Thyroid gland (tissue), 4 donors: ENCODE measurements at regions not wholly inside any gene's neighbourhood (a gene's known extent, or its start where the extent isn't known, plus 50 kb on each side); places are given as distances from the start of the nearest gene placed in this dataset.

Source experiments
- DNase-seq, 2 donors: peaks; one replicate each; pipeline ENCODE4 v3.0.0-alpha.2; 2019
- H3K27ac ChIP-seq, 3 donors: fragments of 200-600 bp; sonication (generic); 1 replicate in 2 of 3; 2 replicates in 1 of 3; pipeline ENCODE4 v1.5.1; 2016 to 2019; ENCODE audit warnings: mild to moderate bottlenecking in 1 of 3, moderate library complexity in 1 of 3
- H3K27me3 ChIP-seq: fragments of 200-600 bp; sonication (generic); one replicate; pipeline ENCODE4 v1.5.1; 2019
- H3K36me3 ChIP-seq, 2 donors: fragments of 200-600 bp; sonication (generic); one replicate each; pipeline ENCODE4 v1.5.1; 2016 to 2019
- H3K4me1 ChIP-seq, 2 donors: fragments of 200-600 bp; sonication (generic); one replicate each; pipeline ENCODE4 v1.5.1; 2017 to 2019
- H3K4me3 ChIP-seq, 3 donors: fragments of 200-600 bp; sonication (generic); replicated peaks in 1 of 3; 1 replicate in 2 of 3; 2 replicates in 1 of 3; pipeline ENCODE4 v1.5.1; 2016; ENCODE audit warnings: mild to moderate bottlenecking in 1 of 3
- H3K9me3 ChIP-seq: fragments of 200-600 bp; sonication (generic); one replicate; pipeline ENCODE4 v1.5.1; 2017
- POLR2A ChIP-seq, 2 donors: fragments of 450-650 bp; IDR thresholded peaks; one replicate each; pipeline ENCODE4 v1.6.1; 2017; ENCODE audit warnings: antibody characterized with exemption in 2 of 2, mild to moderate bottlenecking in 2 of 2, moderate library complexity in 1 of 2
- WGBS, 2 donors: methylation state at CpG; one replicate each; pipeline ENCODE4 v1.1.5; 2017; 5-methylcytosine and 5-hydroxymethylcytosine counted together
- intact Hi-C: fragments of 100-400 bp; cut with DNase I; formaldehyde crosslinking; loops from one replicate; pipeline ENCODE4 v1.15.1; 2023
- TF ChIP-seq, protein P1 (sequence below), 6 experiments: fragments of 200-600 bp in 3 of 6; fragments of 450-650 bp in 3 of 6; sonication (generic) in 3 of 6; IDR thresholded peaks; one replicate each; pipeline ENCODE4 v1.5.1; 2016 to 2019; ENCODE audit warnings: antibody characterized with exemption in 6 of 6, mild to moderate bottlenecking in 2 of 6, inconsistent platforms in 1 of 6, moderate library complexity in 1 of 6

DNA sequence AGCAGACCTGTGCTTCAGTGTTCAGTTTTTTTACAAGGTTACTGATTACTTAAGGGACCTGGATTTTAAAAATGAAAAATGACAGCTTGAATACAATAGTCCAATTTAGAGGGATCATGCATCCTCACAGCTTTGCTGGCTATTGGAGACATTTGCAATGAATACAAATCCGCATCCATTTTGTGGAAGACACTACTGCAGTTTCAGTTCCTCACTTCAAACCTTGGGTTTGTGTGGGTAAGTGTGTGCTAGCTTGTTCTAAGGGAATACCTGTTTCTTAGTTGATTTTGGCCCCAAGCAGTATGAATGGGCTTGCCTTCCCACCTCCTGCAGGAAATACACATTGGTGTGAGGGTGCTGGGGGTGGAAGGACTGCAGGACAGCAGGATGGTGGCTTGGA is 222.4 kb downstream of the OLFM4 start:
- TF ChIP-seq POLR2A (IDR thresholded peaks at IDR 0.05): no peak
- TF ChIP-seq, protein P1, sequence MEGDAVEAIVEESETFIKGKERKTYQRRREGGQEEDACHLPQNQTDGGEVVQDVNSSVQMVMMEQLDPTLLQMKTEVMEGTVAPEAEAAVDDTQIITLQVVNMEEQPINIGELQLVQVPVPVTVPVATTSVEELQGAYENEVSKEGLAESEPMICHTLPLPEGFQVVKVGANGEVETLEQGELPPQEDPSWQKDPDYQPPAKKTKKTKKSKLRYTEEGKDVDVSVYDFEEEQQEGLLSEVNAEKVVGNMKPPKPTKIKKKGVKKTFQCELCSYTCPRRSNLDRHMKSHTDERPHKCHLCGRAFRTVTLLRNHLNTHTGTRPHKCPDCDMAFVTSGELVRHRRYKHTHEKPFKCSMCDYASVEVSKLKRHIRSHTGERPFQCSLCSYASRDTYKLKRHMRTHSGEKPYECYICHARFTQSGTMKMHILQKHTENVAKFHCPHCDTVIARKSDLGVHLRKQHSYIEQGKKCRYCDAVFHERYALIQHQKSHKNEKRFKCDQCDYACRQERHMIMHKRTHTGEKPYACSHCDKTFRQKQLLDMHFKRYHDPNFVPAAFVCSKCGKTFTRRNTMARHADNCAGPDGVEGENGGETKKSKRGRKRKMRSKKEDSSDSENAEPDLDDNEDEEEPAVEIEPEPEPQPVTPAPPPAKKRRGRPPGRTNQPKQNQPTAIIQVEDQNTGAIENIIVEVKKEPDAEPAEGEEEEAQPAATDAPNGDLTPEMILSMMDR (IDR thresholded peaks at IDR 0.05): no peak
- Histone ChIP-seq H3K36me3 (no peaks in the 10 kb centered on the region), H3K27ac (no peak overlapping the region), H3K4me3 (no peak overlapping the region), H3K4me1 (no peaks in the 10 kb centered on the region), H3K9me3 (no peaks in the 10 kb centered on the region), H3K27me3 (no peaks in the 10 kb centered on the region)
- WGBS, 2 donors: 75 to 88% methylated on average over 1 of the region's 1 CpG
- DNase-seq: no peak
- intact Hi-C loops: no loop called here

DNA sequence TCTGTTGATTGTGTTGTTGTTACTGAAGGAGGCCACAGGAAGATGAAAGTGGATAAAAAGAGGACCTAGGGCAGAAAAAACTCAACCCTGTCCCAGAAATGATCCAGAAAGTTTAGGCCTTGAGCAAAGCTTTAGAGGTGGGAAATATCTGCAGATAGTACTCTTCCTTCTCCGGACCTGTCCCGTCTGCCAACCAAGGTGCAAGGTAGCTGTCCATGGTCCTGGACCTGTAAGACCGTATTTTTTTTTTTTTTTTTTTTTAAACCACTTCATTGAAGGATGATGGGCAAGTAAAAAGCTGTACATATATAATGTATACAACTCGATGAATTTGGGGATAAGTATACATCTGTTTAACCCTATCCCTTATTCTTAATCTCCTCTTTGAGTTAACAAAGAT is 225.9 kb downstream of the OLFM4 start:
- Histone ChIP-seq H3K27ac (no peak overlapping the region), H3K9me3 (no peaks in the 10 kb centered on the region), H3K36me3 (no peaks in the 10 kb centered on the region), H3K4me3 (no peak overlapping the region), H3K4me1 (no peaks in the 10 kb centered on the region), H3K27me3 (no peaks in the 10 kb centered on the region)
- TF ChIP-seq, protein P1 (IDR thresholded peaks at IDR 0.05): no peak
- TF ChIP-seq POLR2A (IDR thresholded peaks at IDR 0.05): no peak
- peak in 1 of 2 donors; percentile 5 for DNase-seq
- 15 to 49% methylated on average over 4 of the region's 4 CpGs for WGBS, 2 donors
- intact Hi-C loops: no loop called here

DNA sequence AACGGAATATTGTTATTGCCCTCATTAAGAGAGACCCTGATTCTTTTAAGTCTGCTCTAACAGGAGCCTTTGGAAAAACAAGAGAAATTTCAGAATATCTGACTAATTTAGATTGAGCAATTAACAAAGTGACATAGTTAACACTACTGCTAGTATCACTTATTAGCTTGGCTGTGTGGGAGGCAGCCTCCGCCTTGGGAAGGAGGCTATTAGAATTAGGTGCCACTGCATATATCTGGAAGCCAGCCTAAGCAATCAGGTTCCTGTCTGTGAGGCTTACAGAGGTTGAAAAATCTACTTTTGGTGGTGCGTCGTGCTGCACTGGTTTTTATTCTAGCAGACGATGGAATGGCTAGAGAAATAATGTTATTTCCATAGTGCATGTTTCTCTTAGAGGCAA is 227.2 kb downstream of the OLFM4 start:
- H3K27me3 ChIP-seq: no peaks in the 10 kb centered on the region
- no peak overlapping the region for H3K4me3 ChIP-seq
- no peaks in the 10 kb centered on the region for H3K4me1 ChIP-seq
- H3K36me3 ChIP-seq: no peaks in the 10 kb centered on the region
- no peaks in the 10 kb centered on the region for H3K9me3 ChIP-seq
- 95 to 96% methylated on average over 5 of the region's 5 CpGs for WGBS, 2 donors
- no peak overlapping the region for H3K27ac ChIP-seq
- DNase-seq: no peak
- intact Hi-C loops: no loop called here
- TF ChIP-seq, protein P1 (IDR thresholded peaks at IDR 0.05): no peak
- no peak for TF ChIP-seq POLR2A (IDR thresholded peaks at IDR 0.05)

DNA sequence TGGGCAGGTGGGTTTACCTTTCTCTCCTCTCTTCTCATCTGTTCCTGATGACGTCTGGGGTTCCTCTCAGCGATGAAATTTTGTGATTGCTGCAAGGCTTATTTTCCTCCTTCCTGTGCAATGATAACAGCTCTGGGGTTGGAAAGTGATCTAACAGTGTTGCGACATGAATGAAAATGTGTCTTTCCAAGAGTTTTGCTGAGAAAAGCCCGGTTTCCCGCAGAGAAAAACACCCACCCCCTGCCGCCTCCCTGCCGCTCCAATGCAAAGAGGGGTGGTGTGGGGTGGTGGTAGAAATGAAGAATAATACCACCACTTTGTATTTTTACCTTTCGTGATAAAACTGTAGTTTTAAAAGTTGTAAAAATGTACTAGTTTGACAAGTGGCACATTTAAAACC is 232.0 kb downstream of the OLFM4 start:
- WGBS, 2 donors: 65% methylated on average over 8 of the region's 8 CpGs
- TF ChIP-seq POLR2A (IDR thresholded peaks at IDR 0.05): no peak
- TF ChIP-seq, protein P1 (IDR thresholded peaks at IDR 0.05): no peak
- H3K27me3 ChIP-seq: no peaks in the 10 kb centered on the region
- no peaks in the 10 kb centered on the region for H3K4me1 ChIP-seq
- no peak overlapping the region for H3K4me3 ChIP-seq
- no peaks in the 10 kb centered on the region for H3K9me3 ChIP-seq
- DNase-seq: no peak
- H3K27ac ChIP-seq: no peak overlapping the region
- intact Hi-C loops: no loop called here
- H3K36me3 ChIP-seq: no peaks in the 10 kb centered on the region

DNA sequence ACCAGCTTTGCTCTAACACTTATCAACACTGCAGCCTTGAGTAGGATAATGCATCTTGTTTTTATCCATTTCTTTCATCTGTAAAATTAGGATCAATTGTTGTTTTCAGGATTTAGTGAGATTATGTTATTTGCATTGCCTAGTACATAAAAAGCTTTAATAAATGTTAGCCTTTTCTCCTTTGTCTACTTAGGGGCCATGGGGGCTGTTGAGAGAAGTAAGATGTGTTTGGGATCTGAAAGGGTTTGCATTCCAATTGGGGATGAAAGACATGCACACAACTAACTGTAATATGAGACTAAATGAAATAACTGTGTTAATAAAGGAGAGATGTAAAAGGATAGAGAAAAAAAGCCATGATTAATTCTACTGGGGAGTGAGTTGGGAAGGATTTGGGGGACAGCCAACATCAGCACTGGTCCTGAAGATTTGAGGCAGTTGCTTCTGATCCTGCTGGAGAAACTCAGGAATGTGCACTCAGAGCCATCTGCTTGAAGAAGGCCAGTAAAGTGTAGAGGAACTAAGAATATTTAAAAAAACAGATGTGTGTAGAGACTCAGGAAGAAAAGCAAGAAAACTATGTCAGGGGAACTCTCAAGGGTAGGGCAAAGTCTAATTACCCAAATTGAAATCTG is 236.3 kb downstream of the OLFM4 start:
- Histone ChIP-seq H3K27ac (no peak overlapping the region), H3K4me1 (no peaks in the 10 kb centered on the region), H3K4me3 (no peak overlapping the region), H3K9me3 (no peaks in the 10 kb centered on the region), H3K27me3 (no peaks in the 10 kb centered on the region), H3K36me3 (no peaks in the 10 kb centered on the region)
- DNase-seq: no peak
- intact Hi-C loops: no loop called here
- TF ChIP-seq, protein P1 (IDR thresholded peaks at IDR 0.05): no peak
- TF ChIP-seq POLR2A (IDR thresholded peaks at IDR 0.05): no peak
